Activated CD8-positive, alpha-beta memory T cell treated with anti-CD3 and anti-CD28 coated beads for 36 hours (primary cell): ENCODE measurements at regions not wholly inside any gene's neighbourhood (a gene's known extent, or its start where the extent isn't known, plus 50 kb on each side); places are given as distances from the start of the nearest gene placed in this dataset.

Source experiments
- CTCF ChIA-PET: fragments of 350-600 bp; sonication (Branson Sonifier 250); formaldehyde crosslinking; loops from one replicate; lab custom pipeline; 2021; ENCODE audit warnings: antibody characterized with exemption; lab: Charles Lee
- POLR2A ChIA-PET: fragments of 350-600 bp; sonication (Branson Sonifier 250); formaldehyde crosslinking; loops from one replicate; lab custom pipeline; 2021; ENCODE audit warnings: antibody characterized with exemption; lab: Charles Lee

DNA sequence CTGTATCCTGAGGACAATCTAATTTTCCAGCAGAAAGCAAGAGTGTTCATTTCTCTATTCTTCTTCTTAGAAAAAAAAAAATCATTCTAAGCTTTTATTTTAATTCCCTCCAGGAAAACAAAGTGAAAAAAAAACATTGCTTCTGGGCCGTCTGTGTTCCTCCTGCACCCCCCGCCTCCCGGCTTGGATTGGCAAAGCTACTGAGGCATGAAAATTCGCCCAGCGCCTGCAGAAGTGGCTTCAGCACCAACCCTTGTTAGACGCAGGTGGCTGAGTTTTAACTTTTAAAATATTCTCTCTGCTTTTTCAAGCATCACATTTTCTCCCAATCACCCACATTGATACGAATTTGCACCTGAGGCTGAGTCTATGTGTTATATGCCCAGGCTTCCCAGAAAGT lies 401.6 kb downstream of the BRD1 start:
- POLR2A ChIA-PET, result no interaction called here
- CTCF ChIA-PET, result no interaction called here

DNA sequence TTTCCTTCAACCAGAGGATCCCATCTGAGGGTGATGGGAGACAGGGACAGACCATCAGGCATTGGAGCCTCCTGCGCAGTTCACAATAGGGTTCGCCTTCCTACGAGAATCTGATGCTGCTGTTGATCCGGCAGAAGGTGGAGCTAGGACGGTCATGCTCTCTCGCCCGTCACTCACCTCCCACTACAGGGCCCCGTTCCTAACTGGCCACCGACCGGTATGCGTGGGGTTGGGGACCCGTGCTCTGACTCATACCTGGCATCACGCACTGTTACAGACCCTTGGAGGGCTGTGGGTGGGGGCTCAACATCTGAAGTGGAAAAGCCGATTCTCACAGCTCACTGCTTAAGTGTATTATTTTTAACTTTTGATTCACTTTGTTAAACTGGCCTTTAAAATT lies 402.3 kb downstream of the BRD1 start:
- CTCF ChIA-PET, result no interaction called here
- POLR2A ChIA-PET, result no interaction called here

DNA sequence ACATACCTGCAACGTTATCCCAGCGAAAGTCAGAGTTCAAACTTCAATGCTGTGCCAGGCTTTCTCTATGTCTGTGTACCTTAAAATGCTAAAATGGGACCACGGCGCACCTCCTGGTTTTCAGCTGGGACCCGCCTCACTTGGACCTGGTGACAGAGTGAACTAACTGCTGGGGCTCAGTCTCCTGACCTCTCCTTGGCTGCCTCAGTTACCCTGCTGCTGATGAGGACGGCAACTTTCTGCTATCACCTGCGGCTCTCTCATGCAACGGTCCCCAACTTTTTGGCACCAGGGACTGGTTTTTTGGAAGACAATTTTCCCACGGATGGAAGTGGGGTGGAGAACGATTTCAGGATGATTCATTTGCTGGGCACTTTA lies 402.8 kb downstream of the BRD1 start:
- ChIA-PET POLR2A (no interaction called here), CTCF (no interaction called here)

DNA sequence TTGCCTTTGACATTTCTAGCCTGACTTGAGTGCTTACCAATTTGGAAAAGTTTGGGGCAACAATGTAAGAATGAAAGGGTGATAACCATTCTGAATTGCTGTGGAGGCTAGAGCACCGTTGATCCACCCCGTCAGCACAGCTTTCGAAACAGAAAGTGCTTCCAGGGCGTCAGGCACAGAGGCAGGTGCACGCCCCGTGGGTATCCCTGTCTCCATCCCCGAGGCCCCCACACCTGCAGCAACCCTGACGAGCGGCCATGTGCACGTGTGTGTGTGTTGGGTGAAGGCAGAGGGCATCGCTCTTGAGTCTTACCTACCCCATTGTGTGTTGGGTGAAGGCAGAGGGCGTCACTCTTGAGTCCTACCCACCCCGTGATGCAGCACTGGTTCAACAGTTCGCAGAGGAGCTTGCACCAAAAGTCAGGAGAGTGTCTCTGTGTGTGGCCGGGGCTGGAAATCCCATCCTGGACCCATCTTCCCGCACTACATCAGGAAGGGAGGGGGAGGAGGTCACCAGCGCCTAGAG lies 404.5 kb downstream of the BRD1 start:
- ChIA-PET POLR2A (no interaction called here), CTCF (no interaction called here)

- POLR2A ChIA-PET, result no interaction called here
- CTCF ChIA-PET, result no interaction called here
Observed at GRCh38 chr22:49422701-49423100, 405.0 kb downstream of the BRD1 start.

GRCh38 chr22:49420651-49421050 lies 407.0 kb downstream of the BRD1 start:
- ChIA-PET POLR2A (no interaction called here), CTCF (no interaction called here)

- ChIA-PET CTCF (no interaction called here), POLR2A (no interaction called here)
Observed at GRCh38 chr22:49419661-49420060, 408.0 kb downstream of the BRD1 start.

DNA sequence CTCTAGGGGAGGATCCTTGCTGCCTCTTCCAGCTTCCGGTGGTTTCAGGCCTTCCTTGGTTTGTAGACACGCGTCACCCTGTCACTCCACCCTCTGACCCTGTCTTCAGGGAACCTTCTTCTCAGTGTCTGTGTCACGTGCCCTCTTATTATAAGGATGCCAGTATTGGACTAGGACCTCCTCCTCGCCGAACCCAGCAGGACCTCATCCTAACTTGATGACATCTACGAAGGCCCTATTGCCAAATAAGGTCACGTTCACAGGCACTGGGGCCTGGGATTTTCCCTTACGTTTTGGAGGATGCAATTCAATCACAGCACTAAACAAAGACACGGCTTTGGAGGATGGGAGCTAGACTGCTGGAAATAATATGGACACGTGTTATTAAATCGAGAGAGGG lies 408.7 kb downstream of the BRD1 start:
- CTCF ChIA-PET, result no interaction called here
- POLR2A ChIA-PET, result no interaction called here

GRCh38 chr22:49418341-49418894 lies 409.3 kb downstream of the BRD1 start:
- ChIA-PET CTCF (no interaction called here), POLR2A (no interaction called here)

DNA sequence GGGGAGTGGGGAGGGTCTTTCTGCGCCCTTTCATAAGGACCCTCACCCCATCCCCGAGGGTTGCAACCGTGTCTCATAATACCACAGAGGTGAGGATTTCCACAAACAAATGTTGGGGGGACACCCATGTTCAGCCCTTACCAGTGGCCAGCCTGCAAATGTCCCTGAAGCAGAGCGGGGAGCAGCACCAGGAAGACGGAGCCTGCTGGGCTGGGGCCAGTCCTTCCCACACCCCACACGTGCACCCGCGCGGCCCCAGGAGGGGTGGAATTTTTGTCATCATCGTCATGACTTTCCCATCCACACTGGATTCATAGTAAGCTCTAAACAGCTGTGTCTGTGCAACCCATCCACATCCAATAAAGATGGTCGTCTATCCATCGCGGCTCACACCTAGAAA lies 409.8 kb downstream of the BRD1 start:
- POLR2A ChIA-PET, result no interaction called here
- CTCF ChIA-PET, result no interaction called here

- ChIA-PET CTCF (no interaction called here), POLR2A (no interaction called here)
Observed at GRCh38 chr22:49417326-49417725, 410.3 kb downstream of the BRD1 start.

- CTCF ChIA-PET, result no interaction called here
- POLR2A ChIA-PET, result no interaction called here
Observed at GRCh38 chr22:49415151-49415951, 412.3 kb downstream of the BRD1 start.

DNA sequence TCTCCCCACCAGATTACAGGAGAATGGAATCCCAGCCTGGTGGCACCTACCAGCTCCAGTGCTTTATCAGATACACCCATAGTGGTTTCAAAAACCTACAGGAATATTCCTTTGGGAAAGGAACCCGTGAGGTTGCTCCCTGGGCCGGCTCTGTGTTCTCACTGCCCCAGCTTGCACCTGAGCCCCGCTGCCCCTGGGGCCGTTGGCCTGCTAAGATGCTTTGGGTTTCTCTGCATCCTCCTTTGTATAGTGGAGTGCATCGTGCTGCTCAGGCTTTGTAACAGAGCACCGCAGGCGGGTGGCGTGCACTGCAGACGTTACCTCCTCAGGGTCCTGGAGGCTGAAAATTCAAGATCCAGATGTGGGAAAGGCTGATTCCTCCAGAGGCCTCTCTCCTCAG lies 414.1 kb downstream of the BRD1 start:
- CTCF ChIA-PET, result no interaction called here
- POLR2A ChIA-PET, result no interaction called here

GRCh38 chr22:49413146-49413545 lies 414.5 kb downstream of the BRD1 start:
- POLR2A ChIA-PET, result no interaction called here
- CTCF ChIA-PET, result no interaction called here

DNA sequence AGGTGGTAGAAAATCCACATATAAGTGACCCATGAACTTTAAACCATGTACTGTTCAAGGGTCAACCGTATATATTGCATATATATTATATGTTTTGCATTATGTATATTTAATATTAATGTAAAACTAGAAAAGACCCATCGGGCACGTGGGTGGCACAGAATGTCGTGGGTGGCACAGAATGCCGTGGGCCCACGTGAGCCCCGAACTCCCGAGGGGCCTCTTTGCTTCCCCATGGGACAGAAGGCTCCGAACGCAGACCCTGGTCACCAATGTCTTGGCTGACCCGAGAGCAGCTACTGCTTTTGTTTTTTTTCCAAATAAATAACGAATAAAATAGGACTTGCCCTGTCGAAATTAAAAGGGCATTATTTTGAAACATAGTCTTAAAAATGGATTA lies 415.4 kb downstream of the BRD1 start:
- ChIA-PET POLR2A (no interaction called here), CTCF (no interaction called here)

GRCh38 chr22:49411236-49411635 lies 416.4 kb downstream of the BRD1 start:
- ChIA-PET CTCF (no interaction called here), POLR2A (no interaction called here)

DNA sequence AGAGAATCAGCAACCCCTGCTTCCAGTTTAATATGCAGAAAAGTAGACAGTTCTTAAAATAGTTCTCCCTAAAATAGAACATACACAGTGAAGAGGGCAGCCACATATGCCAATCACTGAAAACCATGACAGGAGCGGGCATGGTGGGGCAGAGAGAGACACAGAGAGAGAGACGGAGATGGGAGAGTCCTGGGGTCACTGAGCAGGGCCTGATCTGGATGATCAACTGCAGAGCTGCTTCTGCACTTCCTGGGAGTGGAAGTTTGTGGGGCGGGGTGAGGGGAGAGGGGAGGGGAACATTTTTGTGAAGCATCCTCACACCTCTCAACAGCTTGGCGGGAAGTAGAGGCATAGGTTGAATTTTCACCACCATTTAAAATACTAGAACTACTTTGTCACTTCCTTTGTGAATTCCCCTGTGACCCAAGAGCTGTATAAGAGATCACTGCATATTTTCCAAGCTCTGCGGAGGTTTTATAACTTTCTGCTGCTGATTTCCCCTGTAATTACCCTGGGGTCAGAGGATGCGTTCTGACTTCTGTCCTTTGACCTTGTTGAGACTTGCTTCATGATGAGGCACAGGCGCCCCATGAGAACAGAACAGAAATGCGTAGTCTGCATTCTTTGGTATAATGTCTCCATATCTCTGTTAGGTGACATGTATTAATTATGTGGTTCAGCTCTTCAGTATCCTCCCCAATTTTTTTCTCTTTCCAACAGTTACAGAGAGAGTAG lies 419.4 kb downstream of the BRD1 start:
- ChIA-PET CTCF (no interaction called here), POLR2A (no interaction called here)

DNA sequence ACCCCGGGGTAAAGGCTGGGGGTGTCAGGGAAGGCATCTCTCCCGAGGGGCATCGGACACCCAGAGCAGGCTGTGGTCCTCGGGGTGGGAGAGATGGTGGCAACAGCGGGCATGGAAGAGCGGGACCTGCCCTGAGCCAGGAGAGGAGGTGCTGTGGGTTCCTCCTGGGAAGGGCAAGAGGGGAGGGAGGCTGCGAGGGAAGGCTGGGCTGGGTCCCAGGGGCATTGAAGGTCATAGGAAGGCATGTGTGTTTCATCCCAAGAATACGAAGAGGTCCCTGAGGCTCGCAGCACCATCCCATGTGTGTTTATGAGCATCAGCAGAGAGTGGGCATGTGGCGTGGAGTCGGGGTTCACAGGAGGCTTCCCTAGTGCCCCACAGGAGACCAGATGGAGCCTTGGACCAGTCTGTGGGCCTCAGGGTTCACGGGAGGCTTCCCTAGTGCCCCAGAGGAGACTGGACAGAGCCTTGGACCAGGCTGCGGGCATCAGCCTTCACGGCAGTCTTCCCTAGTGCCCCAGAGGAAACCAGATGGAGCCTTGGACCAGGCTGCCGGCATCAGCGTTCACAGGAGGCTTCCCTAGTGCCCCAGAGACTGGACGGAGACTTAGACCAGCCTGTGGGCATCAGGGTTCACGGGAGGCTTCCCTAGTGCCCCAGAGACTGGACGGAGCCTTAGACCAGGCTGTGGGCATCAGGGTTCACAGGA lies 420.6 kb downstream of the BRD1 start:
- ChIA-PET CTCF (no interaction called here), POLR2A (no interaction called here)

- POLR2A ChIA-PET, result no interaction called here
- CTCF ChIA-PET, result no interaction called here
Observed at GRCh38 chr22:49406047-49406650, 421.5 kb downstream of the BRD1 start.

- POLR2A ChIA-PET, result no interaction called here
- CTCF ChIA-PET, result no interaction called here
Observed at GRCh38 chr22:49405590-49405989, 422.1 kb downstream of the BRD1 start.
